Stimulated activated CD8-positive, alpha-beta memory T cell treated with anti-CD3 and anti-CD28 coated beads, Interleukin-4, amount 100 ng/mL, for 48 hours (primary cell): ENCODE measurements at regions not wholly inside any gene's neighbourhood (a gene's known extent, or its start where the extent isn't known, plus 50 kb on each side); places are given as distances from the start of the nearest gene placed in this dataset.
"Not testable (repeated sequence)": the region's sequence is repeated elsewhere in the genome, so short reads cannot be mapped to it uniquely, and the experiment has no call there.

Experiments
- DNase-seq: peaks from one replicate; pipeline ENCODE4 v3.0.0-alpha.2; 2020

DNA sequence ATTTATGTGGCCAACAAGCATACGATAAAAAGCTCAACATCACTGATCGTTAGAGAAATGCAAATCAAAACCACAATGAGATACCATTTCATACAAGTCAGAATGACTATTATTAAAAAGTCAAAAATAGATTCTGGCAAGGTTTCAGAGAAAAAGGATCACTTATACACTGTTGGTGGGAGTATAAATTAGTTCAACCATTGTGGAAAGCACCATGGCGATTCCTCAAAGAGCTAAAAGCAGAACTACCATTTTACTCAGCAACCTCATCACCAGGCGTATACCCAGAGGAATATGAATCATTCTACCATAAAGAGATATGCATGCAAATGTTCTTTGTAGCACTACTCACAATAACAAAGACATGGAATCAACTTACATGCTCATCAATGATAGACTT is 478.7 kb upstream of the GALNTL6 start:
- DNase-seq: no peak

- no peak for DNase-seq
Measured at GRCh38 chr4:171308661-171309060, 504.5 kb upstream of the GALNTL6 start.

DNA sequence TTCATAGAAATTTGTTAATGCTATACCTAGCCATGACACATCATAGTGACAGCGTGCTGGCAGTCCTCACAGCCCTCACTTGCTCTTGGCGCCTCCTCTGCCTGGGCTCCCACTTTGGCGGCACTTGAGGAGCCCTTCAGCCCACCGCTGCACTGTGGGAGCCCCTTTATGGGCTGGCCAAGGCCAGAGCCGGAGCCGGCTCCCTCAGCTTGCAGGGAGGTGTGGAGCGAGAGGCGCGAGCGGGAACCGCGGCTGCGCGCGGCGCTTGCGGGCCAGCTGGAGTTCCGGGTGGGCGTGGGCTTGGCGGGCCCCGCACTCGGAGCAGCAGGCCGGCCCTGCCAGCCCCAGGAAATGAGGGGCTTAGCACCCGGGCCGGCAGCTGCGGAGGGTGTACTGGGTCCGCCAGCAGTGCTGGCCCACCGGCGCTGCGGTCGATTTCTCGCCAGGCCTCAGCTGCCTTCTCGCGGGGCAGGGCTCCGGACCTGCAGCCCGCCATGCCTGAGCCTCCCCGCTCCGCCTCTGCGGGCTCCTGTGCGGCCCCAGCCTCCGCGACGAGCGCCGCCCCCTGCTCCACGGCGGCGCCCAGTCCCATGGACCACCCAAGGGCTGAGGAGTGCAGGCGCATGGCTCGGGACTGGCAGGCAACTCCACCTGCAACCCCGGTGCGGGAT is 515.0 kb upstream of the GALNTL6 start:
- not testable (repeated sequence) for DNase-seq

- no peak for DNase-seq
Measured at GRCh38 chr4:171288816-171289432, 524.3 kb upstream of the GALNTL6 start.

GRCh38 chr4:171281359-171281758 is 531.8 kb upstream of the GALNTL6 start:
- no peak for DNase-seq

DNA sequence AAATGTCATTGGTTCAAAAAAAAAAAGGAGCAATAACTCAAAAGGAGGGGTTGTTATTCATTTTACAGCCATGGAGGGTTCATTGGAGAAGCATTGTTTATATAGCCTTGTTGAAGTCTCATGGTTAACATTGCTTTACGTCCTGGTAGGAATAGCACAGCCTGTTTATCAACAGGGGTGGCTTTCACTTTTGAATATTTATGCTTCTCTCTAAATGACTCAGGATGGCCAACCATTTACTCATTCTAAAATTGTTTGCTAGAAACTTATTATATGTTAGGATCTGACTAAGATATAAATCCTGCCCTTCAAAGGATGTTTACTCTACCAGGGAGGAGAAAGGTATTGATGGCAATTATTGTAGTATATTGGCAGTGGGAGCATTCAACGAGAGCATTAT is 534.1 kb upstream of the GALNTL6 start:
- DNase-seq: no peak

DNA sequence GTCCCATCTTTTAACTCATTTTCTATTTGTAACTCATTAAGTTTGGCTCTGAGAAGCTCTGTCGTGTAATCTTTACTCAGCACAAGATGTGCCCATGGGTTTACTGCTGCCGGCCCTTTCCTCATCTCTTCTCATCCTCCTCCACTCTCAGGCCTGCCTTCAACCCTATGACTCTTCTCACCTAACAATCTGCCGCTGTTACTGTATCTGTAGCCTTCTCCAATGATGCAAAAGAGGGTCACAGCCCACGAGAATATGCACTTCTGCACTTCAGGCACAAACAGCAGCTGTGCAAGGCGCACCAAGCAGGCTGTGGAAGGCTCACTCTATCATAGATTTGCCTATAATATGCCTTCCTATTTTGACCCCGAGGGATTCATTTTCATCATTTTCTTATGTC is 546.5 kb upstream of the GALNTL6 start:
- no peak for DNase-seq

DNA sequence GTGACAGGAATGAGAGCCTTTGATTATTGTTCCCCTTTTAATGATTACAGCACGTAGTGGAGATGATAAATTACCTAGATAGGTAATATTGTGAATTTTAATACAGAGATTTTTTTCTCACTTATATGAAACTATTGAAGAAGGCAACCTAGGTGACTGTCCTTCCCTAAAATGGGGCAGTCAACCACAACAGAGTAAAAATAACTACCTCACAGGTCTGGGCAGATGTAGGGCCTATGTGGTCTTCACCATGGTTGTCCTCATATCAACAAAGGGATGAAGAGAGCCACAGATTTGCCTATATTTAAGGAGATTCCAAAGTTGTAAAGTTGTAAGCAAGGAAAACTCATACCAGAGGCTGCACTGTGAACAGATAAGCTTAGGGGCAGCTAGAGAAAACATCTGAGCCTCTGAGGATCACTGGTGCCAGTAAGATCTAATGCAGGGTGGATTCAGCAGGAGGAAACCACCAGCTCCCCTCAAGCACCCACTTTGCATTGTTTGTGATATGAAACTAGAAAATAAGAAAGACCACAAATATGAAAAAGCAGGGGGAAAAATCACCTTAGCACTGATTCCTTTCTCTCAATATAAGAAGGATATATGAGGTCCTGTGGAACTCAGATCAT is 547.9 kb upstream of the GALNTL6 start:
- no peak for DNase-seq

DNA sequence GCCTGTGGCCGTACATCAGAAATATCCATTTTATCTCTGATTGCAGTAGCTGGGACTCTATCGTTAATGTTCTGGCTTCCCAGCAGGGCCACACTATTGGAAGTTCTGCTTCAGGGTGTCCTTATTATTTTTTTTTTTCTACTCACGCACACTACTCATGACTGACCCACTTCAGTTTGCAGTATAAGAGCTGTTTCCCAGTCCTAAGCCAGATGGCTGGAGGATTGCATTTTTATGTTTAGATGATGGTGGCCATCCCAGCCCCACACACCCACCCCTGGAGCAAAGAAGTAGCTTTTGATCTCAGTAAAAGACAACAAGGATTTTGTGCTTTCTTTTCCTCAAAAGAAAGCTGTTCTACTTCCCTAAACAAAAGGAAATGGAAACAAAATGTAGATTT is 557.0 kb upstream of the GALNTL6 start:
- DNase-seq: no peak

DNA sequence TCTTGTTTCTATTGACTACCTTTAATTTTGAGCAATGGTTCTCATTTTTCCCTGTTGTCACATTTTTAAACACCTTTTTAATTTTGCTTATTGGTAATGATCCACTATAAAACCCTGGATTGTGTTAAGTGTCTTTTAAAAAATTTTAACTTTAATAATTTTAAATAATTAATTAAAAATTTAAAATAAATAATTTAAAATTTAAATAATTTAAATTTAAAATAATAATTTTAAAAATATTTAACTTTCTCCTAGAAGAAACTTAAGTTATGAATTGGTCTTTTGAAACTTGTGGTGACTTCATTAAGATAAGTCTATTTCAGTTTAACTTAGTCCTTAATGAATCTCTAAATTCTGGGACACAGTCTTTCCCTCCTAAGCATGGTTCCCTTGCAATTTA is 566.3 kb upstream of the GALNTL6 start:
- no peak for DNase-seq

DNA sequence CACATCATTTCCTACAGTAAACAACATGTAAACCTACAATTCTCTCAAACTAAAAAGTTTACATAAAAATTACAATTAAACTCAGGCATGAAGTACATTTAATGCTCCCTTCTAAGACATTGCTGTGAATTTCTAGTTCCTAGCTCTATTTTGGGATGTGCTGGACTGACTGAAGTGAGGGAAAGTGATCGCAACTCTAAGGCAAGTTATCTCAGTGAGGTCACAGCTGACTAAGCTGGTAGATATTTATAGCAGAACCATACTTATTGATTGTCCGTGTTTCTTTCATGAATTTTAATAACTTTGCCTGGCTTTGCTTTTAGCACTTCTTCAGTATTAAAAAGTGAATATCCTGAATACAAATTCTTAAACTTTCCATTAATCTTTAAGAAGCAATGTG is 570.4 kb upstream of the GALNTL6 start:
- no peak for DNase-seq

DNA sequence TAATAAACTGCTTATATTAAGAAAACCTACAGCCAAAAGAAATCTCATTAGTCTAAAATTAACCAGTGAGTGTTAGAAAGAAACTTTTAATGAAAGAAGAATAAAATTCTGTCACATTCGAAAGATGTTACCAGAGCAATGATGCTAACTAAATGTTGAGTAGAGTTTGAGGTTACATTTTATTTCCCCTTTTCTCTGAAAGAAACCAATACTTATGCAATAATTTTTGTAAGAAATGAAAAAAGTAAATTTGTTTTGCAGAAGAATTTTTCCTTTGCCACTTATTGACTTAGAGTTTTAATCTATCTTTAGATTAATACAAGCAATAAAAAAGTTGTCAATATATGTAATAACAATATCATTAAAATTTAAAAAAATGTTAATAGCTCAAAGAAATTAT is 574.0 kb upstream of the GALNTL6 start:
- no peak for DNase-seq

DNA sequence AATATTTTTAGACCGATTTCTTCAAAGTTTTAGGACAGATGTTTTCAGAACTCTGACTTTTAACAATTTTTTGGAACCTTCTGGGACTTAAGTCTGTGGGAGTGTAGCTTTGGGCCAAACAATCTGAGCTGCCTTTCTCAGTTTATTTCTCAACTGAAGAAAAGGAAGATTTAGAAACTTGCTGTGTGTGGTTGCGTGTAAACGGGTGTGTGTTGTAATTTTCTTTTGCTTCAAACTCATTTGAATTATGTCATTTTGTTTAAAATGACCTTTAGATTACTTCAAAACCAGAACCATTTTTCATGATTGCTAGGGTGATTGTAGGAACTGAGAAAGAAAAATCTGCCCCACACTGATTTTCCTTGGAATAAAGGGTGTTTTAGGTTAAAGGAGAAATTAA is 577.7 kb upstream of the GALNTL6 start:
- DNase-seq: no peak

DNA sequence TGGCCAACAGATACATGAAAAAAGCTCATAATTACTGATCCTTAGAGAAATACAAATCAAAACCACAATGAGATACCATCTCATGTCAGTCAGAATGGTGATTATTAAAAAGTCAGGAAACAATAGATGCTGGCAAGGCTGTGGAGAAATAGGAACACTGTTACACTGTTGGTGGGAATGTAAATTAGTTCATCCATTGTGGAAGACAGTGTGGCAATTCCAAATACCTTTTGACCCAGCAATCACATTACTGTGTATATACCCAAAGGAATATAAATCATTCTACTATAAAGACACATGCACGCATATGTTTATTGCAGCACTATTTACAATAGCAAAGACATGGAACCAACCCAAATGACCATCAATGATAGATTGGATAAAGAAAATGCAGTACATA is 583.9 kb upstream of the GALNTL6 start:
- not testable (repeated sequence) for DNase-seq

DNA sequence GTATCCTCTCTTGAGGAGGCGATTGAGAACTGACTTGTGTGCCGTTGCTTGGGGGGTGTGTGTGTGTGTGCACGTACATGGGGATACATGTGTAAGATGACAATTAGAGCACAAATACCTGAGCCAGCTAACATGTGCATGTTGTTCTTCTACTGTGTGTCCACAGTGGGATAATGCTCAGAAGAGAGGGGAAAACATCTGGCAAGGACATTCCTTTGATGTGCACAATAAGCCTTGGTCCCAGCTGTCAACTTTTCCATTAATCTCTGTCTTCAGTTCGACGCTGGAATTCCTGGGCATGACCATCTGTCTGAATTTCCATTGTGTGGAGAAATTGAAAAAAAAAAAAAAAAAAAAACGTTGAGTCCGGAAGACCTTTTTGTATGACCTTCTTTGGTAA is 592.0 kb upstream of the GALNTL6 start:
- DNase-seq: no peak

- DNase-seq: no peak
Measured at GRCh38 chr4:171203425-171203824, 609.8 kb upstream of the GALNTL6 start.

- DNase-seq: no peak
Measured at GRCh38 chr4:171202908-171203307, 610.3 kb upstream of the GALNTL6 start.

GRCh38 chr4:171186700-171187099 is 626.5 kb upstream of the GALNTL6 start:
- no peak for DNase-seq

- DNase-seq: no peak
Measured at GRCh38 chr4:171181090-171181489, 632.1 kb upstream of the GALNTL6 start.

GRCh38 chr4:171170671-171171070 is 642.5 kb upstream of the GALNTL6 start:
- no peak for DNase-seq

DNA sequence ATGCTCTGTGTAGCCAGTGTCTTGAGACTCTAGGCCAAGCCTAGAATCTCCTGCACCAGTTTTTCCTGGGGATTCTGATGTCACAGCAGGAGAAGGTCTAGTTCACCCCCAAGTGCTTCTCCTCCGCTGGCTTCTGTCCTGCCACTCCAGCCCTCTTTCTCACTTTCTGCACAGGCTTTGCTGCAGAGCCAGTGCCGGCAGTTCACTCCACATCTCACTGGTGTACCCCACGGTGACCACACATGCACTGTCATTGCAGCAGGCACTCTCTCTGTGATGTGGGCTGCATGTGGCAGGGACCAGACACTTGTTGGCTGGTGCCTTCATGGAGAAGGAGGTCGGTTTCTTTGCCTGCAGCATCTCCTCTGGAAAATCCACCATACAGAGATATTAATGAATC is 643.8 kb upstream of the GALNTL6 start:
- no peak for DNase-seq

- no peak for DNase-seq
Measured at GRCh38 chr4:171162478-171162877, 650.7 kb upstream of the GALNTL6 start.

DNA sequence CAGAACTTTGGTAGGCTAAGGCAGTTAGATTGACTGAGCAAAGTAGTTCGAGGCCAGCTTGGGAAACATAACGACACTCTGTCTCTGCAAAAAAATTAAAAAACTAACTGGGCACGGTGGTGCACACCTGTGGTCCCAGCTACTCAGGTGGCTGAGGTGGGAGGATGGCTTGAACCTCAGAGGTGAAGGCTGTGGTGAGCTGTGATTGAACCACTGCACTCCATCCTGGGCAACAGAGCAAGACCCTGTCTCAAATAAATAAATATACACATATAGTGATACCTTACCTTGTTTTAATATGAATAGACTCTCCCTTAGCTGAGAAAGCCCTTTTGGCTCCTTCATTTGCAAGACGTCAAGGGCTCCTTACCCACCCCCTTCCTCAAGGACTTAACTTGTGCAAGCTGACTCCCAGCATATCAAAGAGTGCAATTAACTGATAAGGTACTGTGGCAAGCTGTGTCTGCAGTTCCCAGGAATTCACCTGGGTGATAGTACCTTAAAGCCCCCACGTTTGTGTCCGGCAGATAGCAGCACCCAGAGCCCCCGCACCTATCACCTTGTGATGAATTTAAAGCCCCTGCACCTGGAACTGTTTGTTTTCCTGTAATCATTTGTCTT is 655.6 kb upstream of the GALNTL6 start:
- no peak for DNase-seq

GRCh38 chr4:171142639-171143038 is 670.6 kb upstream of the GALNTL6 start:
- DNase-seq: no peak
